RCC 7860 (cell line): ENCODE measurements at regions not wholly inside any gene's neighbourhood (a gene's known extent, or its start where the extent isn't known, plus 50 kb on each side); places are given as distances from the start of the nearest gene placed in this dataset.
A peak's percentile ranks its signal among the peaks of the same experiment; 100 is the strongest.

Experiments
- DNase-seq: peaks from one replicate; pipeline ENCODE4 v3.0.0-alpha.2; 2015; ENCODE audit warnings: low spot score
- FAIRE-seq: peaks from 2 replicates; lab custom pipeline; 2012; peaks lifted over from hg19 to GRCh38; lab: Jason Lieb, UNC

DNA sequence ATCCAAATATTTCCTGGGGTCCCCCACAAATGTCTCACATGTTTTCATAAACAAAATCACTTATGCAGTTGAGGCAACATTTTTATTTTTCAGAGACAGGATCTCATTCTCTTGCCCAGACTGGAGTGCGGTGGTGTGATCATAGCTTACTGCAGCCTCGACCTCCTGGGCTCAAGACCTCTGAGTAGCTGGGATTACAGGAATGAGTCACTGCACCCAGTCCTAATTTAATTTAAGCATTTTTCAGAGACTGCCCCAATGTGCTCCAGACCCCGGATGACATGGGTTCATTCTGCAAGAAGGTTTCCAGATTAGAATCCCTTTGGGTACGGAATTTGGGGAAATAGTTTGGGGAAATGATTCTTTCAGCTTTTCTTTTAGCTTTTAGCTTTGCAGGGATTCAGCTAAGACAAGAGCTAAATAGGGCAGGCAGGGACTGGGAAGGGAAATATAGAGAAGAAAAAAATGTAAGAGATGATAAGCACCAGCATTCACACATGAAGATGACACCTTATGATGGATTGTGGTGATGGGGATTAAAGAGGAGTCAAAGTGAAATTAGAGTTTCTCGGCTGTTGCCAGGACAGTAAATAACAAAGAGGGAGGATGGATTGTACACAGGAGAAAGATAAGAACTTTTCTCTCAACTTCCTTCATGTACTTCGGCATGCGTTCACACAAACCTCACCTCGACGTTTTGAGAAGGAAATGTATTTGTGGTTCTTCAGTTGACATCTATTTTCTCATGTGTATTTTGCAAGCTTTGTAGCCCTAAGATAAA, 169.4 kb upstream of the TAB2 start:
- DNase-seq (no peak), FAIRE-seq (no peak)

DNA sequence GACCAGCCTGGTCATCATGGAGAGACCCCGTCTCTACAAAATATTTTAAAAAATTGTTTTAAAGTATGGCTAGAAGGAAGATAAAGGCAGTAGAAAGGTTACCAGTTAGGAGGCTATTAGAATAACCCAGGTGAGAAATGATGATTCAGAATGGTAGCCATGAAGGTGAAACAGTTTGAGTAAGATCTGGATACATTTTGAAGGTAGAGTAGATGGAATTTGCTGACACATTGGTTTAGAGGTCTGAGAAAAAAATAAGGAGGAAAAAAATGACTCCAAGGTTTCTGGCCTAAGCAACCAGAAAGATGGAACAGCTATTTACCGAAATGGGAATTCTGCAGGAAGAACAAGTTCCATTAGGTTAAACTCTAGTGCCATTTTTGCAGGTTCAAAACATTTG, 167.9 kb upstream of the TAB2 start:
- FAIRE-seq (no peak), DNase-seq (no peak)

DNA sequence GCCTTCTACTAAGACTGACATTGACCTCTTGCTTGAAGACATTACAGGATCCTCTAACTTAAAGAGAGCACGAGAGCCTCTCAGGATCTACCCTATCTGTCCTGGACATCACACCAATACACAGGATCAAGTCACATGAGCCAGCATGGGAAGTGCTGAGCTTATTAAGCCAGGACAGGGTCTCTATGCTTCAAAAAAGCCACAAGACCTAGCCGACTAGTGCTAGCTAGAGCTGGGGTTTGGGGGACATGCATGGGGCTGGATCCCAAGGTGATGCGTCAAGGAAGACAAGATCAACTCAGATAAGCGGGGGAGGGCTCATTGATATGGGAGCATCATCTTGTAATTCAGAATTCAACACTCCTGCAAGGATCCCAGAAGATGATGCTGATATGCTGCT, 167.2 kb upstream of the TAB2 start:
- FAIRE-seq (no peak), DNase-seq (no peak)

DNA sequence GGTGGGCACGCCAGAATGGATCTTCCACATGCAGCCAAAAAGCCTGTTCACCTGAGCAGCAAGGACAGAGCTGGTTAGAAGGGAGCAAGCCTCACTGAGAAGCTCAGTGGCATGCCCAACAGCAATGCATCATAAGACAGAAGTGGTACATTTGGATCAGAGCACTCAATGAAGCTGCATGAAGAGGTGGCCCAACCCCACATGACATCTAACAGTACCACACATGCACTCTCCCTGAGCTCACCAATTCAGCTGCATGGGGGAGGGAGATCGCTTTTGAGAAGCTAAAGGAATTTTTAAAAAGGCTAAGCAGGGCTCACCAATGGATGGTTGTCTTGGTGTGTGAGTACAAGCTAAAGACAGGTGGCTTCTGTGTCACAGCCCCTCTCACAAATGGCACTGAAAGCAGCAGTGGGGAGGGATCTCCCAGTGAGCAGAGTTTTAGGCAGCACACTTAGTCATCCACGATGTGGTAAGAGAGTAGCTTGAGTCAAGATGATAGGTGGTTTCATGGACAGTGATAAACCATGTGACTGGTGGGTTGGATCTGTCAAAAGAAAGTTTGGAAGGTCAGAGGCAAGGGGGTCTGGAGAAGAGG, 166.6 kb upstream of the TAB2 start:
- no peak for FAIRE-seq

GRCh38 chr6:149152521-149152920, 165.0 kb upstream of the TAB2 start:
- no peak for FAIRE-seq
- DNase-seq = no peak

More for the DNA sequence above, 166.6 kb upstream of the TAB2 start:
- no peak for DNase-seq

GRCh38 chr6:149153100-149153499, 164.4 kb upstream of the TAB2 start:
- DNase-seq (no peak), FAIRE-seq (no peak)

DNA sequence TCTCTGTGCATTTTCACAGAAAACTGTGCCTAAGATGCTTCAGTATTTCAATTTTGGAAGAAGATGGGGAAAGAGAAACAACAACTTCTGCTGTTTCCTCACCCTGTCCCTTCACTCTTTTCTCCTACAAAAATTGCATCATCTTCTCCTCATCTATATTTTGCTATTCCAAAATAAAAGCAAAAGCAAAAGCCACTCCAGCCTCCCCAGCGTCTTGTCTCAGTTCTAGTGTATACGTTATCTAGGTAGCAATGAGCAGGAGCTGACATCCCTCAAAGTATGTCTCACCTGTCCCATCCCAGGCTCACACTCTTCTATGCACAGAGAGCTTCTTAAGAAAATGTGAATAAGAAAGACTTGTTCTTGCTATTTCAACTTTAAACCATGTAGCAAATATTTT, 163.8 kb upstream of the TAB2 start:
- no peak for DNase-seq
- no peak for FAIRE-seq

DNA sequence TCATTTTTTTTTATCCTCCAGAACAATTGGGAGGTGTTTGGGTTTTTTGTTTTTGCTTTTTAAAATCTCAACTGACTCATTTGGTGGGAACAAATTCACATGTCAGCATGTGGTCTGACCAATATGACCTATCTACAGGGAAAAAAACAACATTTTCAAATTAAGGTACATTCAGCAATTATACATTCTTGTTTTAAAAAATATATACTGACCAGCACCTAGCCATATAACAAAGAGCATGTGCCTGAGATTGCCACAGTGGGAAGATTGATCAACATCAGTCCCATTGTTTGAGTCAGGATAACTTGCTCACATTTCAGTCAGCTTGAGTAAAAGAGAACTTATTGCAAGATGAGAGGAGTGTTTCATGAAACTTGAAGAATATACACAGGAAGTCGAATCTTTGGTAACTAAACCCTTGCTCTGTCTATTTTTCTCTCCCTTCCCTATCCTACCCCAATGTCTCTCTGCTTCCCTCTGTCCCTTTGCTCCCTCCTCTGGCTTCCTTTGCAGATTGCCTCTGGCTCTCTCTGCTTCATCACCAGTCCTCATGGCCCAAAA, 163.2 kb upstream of the TAB2 start:
- FAIRE-seq (no peak), DNase-seq (no peak)

DNA sequence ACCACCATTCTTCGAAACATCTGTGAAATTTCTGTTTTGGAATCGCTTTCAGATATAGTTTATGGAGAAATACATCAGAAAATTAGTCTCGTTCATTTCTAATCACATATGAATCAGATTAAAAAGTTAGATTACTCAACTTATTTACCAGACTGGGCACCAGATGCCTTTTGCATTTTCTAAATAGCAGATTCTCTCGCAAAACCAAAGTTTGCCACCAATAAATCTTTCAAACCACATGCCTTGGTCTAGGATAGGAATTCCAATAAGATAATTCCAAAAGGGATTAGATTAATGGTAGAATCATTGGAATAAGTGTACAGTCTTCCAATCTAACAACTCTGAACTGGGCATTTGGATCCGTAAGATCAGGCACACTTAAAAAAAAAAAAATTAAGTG, 160.4 kb upstream of the TAB2 start:
- FAIRE-seq (no peak), DNase-seq (no peak)

DNA sequence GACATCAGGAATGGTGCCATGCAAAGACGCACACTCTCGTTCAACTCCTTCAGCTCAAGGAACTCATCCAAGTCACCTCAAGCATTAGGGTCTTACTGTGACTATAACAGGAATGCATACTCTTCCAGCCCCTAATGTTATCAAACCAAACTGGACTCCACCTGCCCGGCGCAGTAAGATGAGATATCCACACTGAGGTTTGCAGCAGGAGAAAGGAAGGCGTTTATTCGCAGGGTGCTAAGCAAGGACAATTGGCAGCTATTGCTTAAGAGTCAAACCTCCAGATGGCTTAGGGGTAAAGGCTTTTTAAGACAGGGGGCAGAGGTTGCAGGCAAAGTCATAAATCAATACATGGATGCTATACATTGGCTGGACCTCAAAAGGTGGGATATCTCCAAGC, 159.4 kb upstream of the TAB2 start:
- no peak for DNase-seq
- no peak for FAIRE-seq

DNA sequence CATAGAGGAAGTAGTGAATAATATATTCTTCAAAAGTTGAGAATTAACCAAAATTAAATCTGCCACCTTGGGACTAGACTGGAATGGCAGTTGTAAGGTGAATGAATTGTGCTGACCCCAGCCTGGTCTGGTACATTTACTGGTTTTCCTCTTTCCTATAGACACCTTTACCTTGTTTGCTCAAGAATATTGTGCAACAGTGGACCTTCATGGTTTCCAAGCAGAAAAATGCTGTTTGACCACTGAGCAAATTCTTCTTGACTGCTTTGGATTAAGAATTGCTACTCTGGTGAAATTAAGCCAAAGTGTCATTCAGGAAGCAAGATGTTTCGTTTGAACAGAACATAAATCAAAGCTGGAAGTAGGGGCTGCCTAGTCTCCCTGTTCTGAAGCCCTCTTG, 156.6 kb upstream of the TAB2 start:
- FAIRE-seq = no peak

DNA sequence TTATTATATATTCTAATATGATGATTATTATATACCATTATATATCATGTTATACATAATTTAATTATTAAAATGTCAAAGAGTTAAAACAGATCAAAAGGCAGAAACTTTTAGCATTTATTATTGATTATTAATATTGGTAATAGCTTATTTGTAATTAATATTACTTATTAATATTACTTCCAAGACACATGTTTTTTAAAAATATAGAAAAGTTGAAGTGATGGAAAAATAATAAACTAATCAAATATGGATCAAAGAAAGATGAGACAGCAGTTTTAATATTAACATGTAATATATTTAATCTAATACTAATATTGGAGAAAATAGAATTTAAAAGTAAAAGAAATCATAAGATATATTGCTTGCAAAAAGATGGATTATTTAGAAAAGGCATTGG, 154.6 kb upstream of the TAB2 start:
- DNase-seq (no peak), FAIRE-seq (peak; percentile 57)

More for the DNA sequence above, 156.6 kb upstream of the TAB2 start:
- no peak for DNase-seq

- DNase-seq (no peak), FAIRE-seq (no peak)
These were observed 153.2 kb upstream of the TAB2 start for GRCh38 chr6:149164199-149164750.

GRCh38 chr6:149166336-149166735, 151.2 kb upstream of the TAB2 start:
- DNase-seq (no peak), FAIRE-seq (no peak)

DNA sequence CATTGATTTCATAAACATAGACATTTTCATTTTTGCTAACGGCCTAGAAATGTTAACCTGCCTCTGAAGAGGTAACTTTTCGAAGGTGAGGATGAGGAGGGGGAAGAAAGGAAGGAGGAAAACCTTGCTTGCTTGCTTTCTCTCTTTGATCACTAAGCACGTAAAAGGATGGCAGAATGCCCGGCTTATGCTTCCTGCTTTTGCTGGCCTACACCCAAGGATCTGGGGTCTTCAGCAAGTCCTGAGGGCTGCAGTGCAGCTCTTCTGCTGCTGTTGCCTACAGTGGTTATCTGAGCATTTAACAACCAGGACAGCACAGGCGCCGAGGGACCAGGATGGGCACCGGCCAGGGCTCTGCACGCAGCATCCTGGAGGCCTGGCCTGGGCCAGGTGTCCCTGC, 150.8 kb upstream of the TAB2 start:
- FAIRE-seq = no peak
- DNase-seq = no peak

GRCh38 chr6:149168968-149169367, 148.5 kb upstream of the TAB2 start:
- DNase-seq (no peak), FAIRE-seq (no peak)

DNA sequence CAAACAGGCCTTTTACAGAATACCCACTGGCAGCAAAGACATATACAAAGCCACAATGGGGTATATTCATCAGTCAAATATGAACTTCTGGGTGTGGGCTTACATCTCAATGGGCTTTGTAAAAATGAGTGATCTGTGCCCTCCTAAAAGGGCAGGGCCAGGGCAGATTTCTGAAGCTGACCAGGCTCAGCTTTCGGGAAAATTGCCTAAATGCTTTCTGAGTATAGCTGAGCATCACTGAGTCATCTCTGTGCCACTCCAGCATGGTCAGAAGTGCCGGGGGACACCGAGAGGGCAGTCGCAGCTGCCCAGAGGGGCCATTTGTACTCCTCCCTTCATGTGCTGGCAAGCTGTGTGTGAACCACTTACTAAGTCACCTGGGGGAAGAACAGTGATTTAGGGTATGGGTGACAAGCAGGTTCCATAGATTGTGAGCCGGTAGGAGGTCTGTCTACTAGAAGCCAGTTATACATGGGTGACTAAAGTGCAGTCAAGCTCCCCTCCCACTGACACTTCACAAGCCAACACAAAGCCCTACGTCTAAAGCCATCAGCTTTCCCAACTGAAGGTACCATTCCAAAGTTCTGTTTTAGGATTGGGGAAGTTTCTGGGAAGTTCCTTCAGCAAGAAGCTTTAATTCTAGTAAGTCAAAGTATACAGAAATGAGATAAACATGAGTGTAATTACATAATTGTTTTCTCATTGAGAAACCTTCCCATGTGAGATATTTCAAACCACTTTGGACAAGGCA, 147.6 kb upstream of the TAB2 start:
- DNase-seq (no peak), FAIRE-seq (no peak)

DNA sequence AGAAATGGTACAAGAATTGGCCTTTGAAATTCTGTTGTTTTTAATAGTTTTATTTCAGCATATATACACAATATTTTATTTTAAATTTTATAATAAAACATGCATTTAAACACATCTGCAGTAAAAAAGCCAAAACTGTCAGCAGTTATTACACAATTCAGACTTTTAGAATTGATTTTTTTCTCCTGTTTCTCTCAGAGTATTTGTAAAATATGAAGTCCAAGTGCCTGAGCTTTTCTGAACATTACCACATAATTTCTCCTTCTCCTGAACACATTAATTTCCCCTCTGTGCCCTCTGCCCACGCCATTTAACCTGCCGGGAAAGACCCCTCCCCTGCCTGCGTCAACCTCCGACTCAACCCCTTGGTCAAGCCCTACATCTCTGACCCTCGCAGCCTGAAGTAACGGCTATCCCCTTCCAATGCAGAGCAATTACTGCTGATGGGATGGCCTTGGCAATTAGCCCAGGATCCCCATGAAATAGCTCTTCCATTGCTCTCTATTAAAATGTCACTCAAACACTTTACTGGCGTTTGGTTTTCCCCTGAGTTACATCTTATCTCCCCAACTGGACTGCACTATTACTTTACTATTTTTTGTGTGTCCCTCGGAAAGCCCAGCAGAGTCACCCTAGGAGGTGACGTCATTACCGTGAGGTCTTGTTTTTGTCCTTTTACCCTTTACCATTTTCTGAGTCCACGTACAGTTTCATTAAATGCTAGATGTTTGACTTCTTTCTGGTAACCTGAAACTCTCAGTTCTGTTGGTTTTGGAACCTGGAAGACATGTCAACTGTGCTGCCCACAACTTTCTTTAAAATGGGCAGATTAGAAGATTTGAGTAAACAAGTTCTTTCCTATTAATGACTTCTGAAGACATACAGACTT, 146.7 kb upstream of the TAB2 start:
- FAIRE-seq = no peak

DNA sequence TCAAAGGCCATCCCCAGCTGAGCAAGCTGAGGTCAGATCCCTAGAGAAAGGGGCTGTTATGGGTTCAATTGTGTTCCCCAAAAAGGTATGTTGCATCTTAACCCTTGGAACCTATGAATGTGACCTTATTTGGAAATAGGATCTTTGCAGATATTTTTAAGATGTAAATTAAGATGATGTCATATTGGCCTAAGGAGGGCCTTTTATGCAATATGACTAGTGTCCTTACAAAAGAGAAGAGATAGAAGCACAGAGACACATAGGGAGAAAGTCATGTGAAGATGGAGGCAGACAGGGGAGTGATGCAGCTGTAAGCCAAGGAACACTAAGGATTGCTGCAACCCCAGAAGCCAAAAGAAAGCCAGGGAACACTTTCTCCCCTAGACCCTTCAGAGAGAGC, 144.3 kb upstream of the TAB2 start:
- FAIRE-seq = no peak
- no peak for DNase-seq

More for the DNA sequence above, 146.7 kb upstream of the TAB2 start:
- DNase-seq = no peak

- FAIRE-seq (no peak), DNase-seq (no peak)
These were observed 142.6 kb upstream of the TAB2 start for GRCh38 chr6:149174962-149175361.
